Karpas-422 (cell line): ENCODE measurements at regions not wholly inside any gene's neighbourhood (a gene's known extent, or its start where the extent isn't known, plus 50 kb on each side); places are given as distances from the start of the nearest gene placed in this dataset.

ENCODE experiments used
- DNase-seq: peaks from one replicate; pipeline ENCODE4 v3.0.0-alpha.2; 2015
- H2AFZ ChIP-seq: fragments of 200-600 bp; sonication (generic); 2 replicates; pipeline ENCODE4 v1.6.1; 2014; ENCODE audit warnings: antibody characterized with exemption, low read length, mixed read lengths
- H3K27ac ChIP-seq: fragments of 200-600 bp; sonication (generic); 2 replicates; pipeline ENCODE4 v1.5.1; 2014; ENCODE audit warnings: mild to moderate bottlenecking, low read length, moderate library complexity
- H3K27me3 ChIP-seq: fragments of 200-600 bp; sonication (generic); 2 replicates; pipeline ENCODE4 v1.6.1; 2014; ENCODE audit warnings: low read length, mixed read lengths
- H3K36me3 ChIP-seq: fragments of 200-600 bp; sonication (generic); 2 replicates; pipeline ENCODE4 v1.6.1; 2014; ENCODE audit warnings: low read length, mixed read lengths; ENCODE audit not compliant: insufficient read depth
- H3K4me1 ChIP-seq: fragments of 200-600 bp; sonication (generic); 2 replicates; pipeline ENCODE4 v1.6.1; 2014; ENCODE audit warnings: mild to moderate bottlenecking, low read length, mixed read lengths
- H3K4me2 ChIP-seq: fragments of 200-600 bp; sonication (generic); 2 replicates; pipeline ENCODE4 v1.6.1; 2014; ENCODE audit warnings: low read length, low read depth, mild to moderate bottlenecking; ENCODE audit not compliant: poor library complexity, severe bottlenecking
- H3K4me3 ChIP-seq: fragments of 200-600 bp; sonication (generic); 2 replicates; pipeline ENCODE4 v1.5.1; 2014; ENCODE audit warnings: mild to moderate bottlenecking, antibody characterized with exemption, low read length, mixed read lengths
- H3K79me2 ChIP-seq: fragments of 200-600 bp; sonication (generic); 2 replicates; pipeline ENCODE4 v1.6.1; 2014; ENCODE audit warnings: mild to moderate bottlenecking, low read length, mixed read lengths
- H3K9ac ChIP-seq: fragments of 200-600 bp; sonication (generic); 2 replicates; pipeline ENCODE4 v1.6.0; 2014; ENCODE audit warnings: low read length
- H3K9me2 ChIP-seq: fragments of 200-600 bp; sonication (generic), shearing (Covaris generic); replicated peaks from 2 replicates; pipeline ENCODE4 v1.6.0; 2014; ENCODE audit warnings: mild to moderate bottlenecking, low read length, moderate library complexity; ENCODE audit not compliant: insufficient read depth
- H3K9me3 ChIP-seq: fragments of 300-700, 200-600 bp; sonication (generic); 2 replicates; pipeline ENCODE4 v1.6.1; 2014; ENCODE audit warnings: low read length, mixed read lengths
- H4K20me1 ChIP-seq: fragments of 200-600 bp; sonication (generic); 2 replicates; pipeline ENCODE4 v1.6.1; 2014; ENCODE audit warnings: mild to moderate bottlenecking, antibody characterized with exemption, low read length, low read depth; ENCODE audit not compliant: insufficient read depth

DNA sequence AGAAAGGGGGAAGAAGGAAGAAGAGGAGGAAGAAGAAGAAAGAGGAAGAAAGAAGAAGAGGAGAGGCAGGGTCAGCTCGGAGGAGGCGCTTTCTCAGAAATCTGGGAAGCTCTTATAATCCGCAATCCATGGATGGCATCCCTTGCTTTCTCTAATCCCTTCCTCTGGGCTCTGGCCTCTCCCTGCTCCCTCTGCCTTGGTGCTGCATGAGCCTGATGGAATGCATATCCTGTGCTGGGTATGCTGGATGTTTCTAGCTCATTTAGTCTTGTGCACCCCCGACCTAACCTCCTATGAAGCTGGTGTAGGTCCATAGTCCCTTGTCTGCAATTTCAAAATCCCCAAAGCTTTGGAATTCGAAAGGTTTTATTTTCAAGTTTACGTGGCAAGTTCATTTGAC, 94.2 kb upstream of the MYL2 start:
- no peaks in the 10 kb centered on the region for H3K9me2 ChIP-seq
- H3K9ac ChIP-seq = no peak overlapping the region
- no peak overlapping the region for H3K4me3 ChIP-seq
- H3K9me3 ChIP-seq = no peaks in the 10 kb centered on the region
- H3K27ac ChIP-seq = no peak overlapping the region
- H3K36me3 ChIP-seq = no peaks in the 10 kb centered on the region
- H3K79me2 ChIP-seq = no peaks in the 10 kb centered on the region
- no peaks in the 10 kb centered on the region for H3K27me3 ChIP-seq
- DNase-seq = no peak
- H3K4me2 ChIP-seq = no peak overlapping the region
- no peaks in the 10 kb centered on the region for H4K20me1 ChIP-seq
- H3K4me1 ChIP-seq = no peaks in the 10 kb centered on the region
- no peak overlapping the region for H2AFZ ChIP-seq

DNA sequence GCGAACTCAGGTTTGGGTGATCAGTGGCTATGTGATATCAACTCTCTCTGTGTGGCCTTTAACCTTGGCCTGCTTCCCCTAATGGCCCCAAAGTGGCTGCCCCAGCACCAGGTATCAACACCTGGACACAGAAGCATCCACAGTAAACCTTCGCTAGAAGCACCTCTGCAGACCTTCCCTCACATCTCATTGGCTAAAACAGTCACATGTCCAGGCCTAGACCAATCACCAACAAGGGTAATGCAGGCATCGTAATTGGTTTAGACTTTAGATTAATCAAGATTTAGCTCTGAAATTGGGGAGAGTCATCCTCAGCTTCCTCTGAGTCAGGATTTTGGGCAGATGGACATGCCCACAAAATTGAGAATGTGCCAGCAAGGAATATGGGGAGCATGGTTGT, 92.5 kb upstream of the MYL2 start:
- Histone ChIP-seq H2AFZ (no peak overlapping the region), H3K36me3 (no peaks in the 10 kb centered on the region), H3K4me2 (no peak overlapping the region), H3K9me2 (no peaks in the 10 kb centered on the region), H3K27me3 (no peaks in the 10 kb centered on the region), H3K79me2 (no peaks in the 10 kb centered on the region), H3K4me1 (no peaks in the 10 kb centered on the region), H3K9me3 (no peaks in the 10 kb centered on the region), H3K27ac (no peak overlapping the region), H3K9ac (no peak overlapping the region), H3K4me3 (no peak overlapping the region), H4K20me1 (no peaks in the 10 kb centered on the region)
- DNase-seq = no peak

DNA sequence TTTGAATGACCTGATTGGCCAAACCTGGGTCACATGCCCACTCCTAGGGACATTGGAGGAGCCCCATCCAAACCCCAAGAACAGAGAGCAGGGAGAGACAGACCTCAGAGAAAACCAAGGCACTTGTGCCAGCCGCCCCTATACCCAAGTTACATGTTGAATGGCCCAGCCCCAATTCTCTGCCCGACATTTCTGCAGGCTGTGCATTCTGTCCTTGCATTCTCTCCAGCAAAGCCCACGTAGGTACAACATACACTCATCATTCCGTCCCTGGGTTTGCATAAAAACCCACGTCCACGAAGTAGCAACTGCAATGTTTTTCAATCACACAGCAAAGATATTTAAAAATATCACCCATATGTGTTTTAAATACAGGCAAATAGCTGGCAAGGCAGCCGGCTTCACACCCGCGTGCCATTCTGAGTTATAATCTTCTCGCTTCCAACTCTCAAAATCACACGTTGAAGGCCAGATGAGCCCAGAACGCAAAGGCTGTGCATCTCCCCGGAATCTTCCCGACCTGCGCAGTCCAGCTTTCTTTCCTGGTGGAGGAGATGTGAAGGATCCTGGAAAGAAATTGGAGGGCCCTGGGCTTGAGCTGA, 91.7 kb upstream of the MYL2 start:
- no peak overlapping the region for H2AFZ ChIP-seq
- no peak for DNase-seq

DNA sequence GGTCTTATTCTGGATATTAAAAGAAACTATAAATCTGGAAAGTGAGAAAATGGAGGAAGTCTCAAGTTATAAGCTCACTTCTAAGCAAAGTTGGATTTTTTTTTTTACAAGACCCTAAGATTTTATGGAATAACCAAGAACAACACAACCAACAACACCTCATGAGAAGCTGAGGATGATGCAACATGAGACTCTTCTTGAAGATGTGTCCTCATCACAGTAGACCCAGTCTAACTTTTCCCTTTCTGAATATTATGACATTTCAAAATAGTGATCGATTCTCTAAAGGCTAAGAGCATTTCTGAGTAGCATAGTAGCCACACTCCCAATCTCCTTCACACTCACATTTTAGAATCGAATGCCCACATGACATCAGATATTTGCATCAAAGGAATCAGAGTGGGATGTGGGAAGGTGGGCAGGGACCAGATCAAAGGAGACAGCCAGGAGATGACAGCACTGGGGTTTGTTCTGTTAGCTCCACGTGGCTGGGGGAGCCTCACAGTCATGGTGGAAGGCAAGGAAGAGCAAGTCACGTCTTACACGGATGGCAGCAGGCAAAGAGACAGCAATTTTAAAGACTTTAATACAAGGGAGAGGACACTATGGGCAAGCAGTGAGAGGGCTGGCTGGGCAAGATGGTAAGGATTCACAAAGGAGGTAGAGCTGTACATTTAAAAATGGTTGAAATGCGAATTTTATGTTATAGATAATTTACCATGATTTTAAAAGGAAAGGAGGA, 90.7 kb upstream of the MYL2 start:
- H3K4me3 ChIP-seq = no peak overlapping the region
- H4K20me1 ChIP-seq = no peaks in the 10 kb centered on the region
- H3K79me2 ChIP-seq = no peaks in the 10 kb centered on the region
- H3K9ac ChIP-seq = no peak overlapping the region
- H3K4me1 ChIP-seq = no peaks in the 10 kb centered on the region
- H3K4me2 ChIP-seq = no peak overlapping the region
- H3K27me3 ChIP-seq = no peaks in the 10 kb centered on the region
- H2AFZ ChIP-seq = no peak overlapping the region
- no peaks in the 10 kb centered on the region for H3K9me3 ChIP-seq
- no peak overlapping the region for H3K27ac ChIP-seq
- H3K36me3 ChIP-seq = no peaks in the 10 kb centered on the region
- no peak for DNase-seq
- no peaks in the 10 kb centered on the region for H3K9me2 ChIP-seq

More for the DNA sequence above, 91.7 kb upstream of the MYL2 start:
- Histone ChIP-seq H3K36me3 (no peaks in the 10 kb centered on the region), H3K4me2 (no peak overlapping the region), H3K9ac (no peak overlapping the region), H3K27me3 (no peaks in the 10 kb centered on the region), H3K9me3 (no peaks in the 10 kb centered on the region), H3K79me2 (no peaks in the 10 kb centered on the region), H4K20me1 (no peaks in the 10 kb centered on the region), H3K4me1 (no peaks in the 10 kb centered on the region), H3K4me3 (no peak overlapping the region), H3K9me2 (no peaks in the 10 kb centered on the region), H3K27ac (no peak overlapping the region)

- no peak for DNase-seq
- Histone ChIP-seq H3K4me2 (no peak overlapping the region), H2AFZ (no peak overlapping the region), H3K27ac (no peak overlapping the region), H3K9ac (no peak overlapping the region), H4K20me1 (no peaks in the 10 kb centered on the region), H3K27me3 (no peaks in the 10 kb centered on the region), H3K9me3 (no peaks in the 10 kb centered on the region), H3K4me1 (no peaks in the 10 kb centered on the region), H3K4me3 (no peak overlapping the region), H3K79me2 (no peaks in the 10 kb centered on the region), H3K9me2 (no peaks in the 10 kb centered on the region), H3K36me3 (no peaks in the 10 kb centered on the region)
These were observed 89.7 kb upstream of the MYL2 start for GRCh38 chr12:111010061-111010460.

GRCh38 chr12:111006621-111007020, 86.2 kb upstream of the MYL2 start:
- Histone ChIP-seq H3K4me3 (no peak overlapping the region), H3K9me2 (no peaks in the 10 kb centered on the region), H3K4me1 (no peaks in the 10 kb centered on the region), H3K4me2 (no peak overlapping the region), H3K27ac (no peak overlapping the region), H2AFZ (no peak overlapping the region), H3K27me3 (no peaks in the 10 kb centered on the region), H3K9ac (no peak overlapping the region), H3K36me3 (no peaks in the 10 kb centered on the region), H4K20me1 (no peaks in the 10 kb centered on the region), H3K9me3 (no peaks in the 10 kb centered on the region), H3K79me2 (no peaks in the 10 kb centered on the region)
- peak; percentile 53 for DNase-seq

DNA sequence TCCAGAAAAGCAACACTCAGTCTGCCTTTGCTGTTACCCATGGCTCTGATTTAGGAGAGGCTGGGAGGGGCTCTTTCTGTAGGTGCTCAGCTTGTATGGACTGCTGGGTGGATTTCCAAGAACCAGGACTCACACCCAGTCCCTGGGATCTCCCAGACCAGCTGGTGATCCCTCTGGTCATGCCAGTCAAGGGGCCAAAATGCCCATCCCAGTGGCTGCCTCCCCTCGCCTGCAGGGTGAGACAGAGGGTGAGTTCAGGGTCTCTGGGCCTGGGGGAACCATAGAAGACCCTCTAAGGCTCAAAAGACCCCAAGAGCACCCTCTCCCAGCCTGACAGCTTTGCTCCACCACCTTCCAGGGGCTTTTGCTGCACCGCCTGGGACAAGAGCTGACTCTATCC, 78.6 kb upstream of the MYL2 start:
- Histone ChIP-seq H3K4me1 (no peaks in the 10 kb centered on the region), H3K36me3 (no peaks in the 10 kb centered on the region), H3K27ac (no peak overlapping the region), H3K4me2 (no peak overlapping the region), H3K9me3 (peaks cover 8% of the 10 kb centered on the region; the same call in 1 of the 2 replicates), H4K20me1 (no peaks in the 10 kb centered on the region), H2AFZ (no peak overlapping the region), H3K79me2 (no peaks in the 10 kb centered on the region), H3K9ac (no peak overlapping the region), H3K4me3 (no peak overlapping the region), H3K27me3 (no peaks in the 10 kb centered on the region), H3K9me2 (no peaks in the 10 kb centered on the region)
- DNase-seq = no peak

GRCh38 chr12:110998165-110998564, 77.8 kb upstream of the MYL2 start:
- Histone ChIP-seq H3K9ac (no peak overlapping the region), H3K4me2 (no peak overlapping the region), H3K79me2 (no peaks in the 10 kb centered on the region), H3K9me3 (peaks cover 8% of the 10 kb centered on the region; the same call in 1 of the 2 replicates), H3K9me2 (no peaks in the 10 kb centered on the region), H4K20me1 (no peaks in the 10 kb centered on the region), H3K4me3 (no peak overlapping the region), H3K4me1 (no peaks in the 10 kb centered on the region), H3K36me3 (no peaks in the 10 kb centered on the region), H2AFZ (no peak overlapping the region), H3K27ac (no peak overlapping the region), H3K27me3 (no peaks in the 10 kb centered on the region)
- DNase-seq = no peak
